Gastroesophageal sphincter (tissue), 3 donors: ENCODE measurements at regions not wholly inside any gene's neighbourhood (a gene's known extent, or its start where the extent isn't known, plus 50 kb on each side); places are given as distances from the start of the nearest gene placed in this dataset.

ENCODE experiments used
- POLR2A ChIP-seq, 2 donors: fragments of 450-650 bp; IDR thresholded peaks; one replicate each; pipeline ENCODE4 v1.6.1; 2017; ENCODE audit warnings: antibody characterized with exemption in 2 of 2, mild to moderate bottlenecking in 2 of 2, moderate library complexity in 1 of 2
- TF ChIP-seq, protein P1 (sequence below), 4 experiments: fragments of 200-600 bp in 2 of 4; fragments of 450-650 bp in 2 of 4; sonication (generic) in 1 of 4; IDR thresholded peaks; one replicate each; pipeline ENCODE4 v1.5.1; 2017 to 2019; ENCODE audit warnings: antibody characterized with exemption in 4 of 4, mild to moderate bottlenecking in 2 of 4, moderate library complexity in 2 of 4

DNA sequence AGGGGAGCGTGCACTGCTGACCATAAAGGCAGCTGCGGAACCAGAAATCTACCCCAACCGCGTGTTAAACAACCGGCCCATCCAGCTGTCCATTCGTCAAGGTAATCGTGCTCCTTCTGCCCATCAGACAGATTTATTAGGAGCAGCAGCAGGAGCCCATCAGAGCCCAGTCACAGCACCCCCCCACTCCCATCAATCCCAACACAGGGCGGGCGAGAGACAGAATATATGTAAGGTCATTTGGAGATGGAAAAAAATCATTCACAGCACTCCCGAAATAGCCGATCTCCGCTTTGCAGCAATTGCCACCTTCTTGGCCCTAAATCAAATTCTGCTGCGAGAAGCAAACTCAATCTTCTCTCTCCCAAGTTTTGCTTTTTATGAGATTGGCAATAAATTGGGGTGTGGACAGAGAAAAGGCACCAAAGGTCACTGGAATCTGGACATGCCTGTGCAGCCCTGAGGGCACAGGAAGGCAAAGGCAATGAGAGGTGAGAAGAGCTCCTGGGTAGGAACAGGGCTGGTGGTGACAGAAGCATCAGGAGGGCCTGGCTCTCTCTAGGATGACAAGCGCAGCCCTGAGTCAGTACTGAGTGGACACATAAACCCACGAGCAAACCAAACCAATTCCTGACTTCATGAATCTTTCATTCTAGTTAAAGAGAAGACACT, 145.0 kb upstream of the ZMIZ1 start:
- TF ChIP-seq, protein P1, sequence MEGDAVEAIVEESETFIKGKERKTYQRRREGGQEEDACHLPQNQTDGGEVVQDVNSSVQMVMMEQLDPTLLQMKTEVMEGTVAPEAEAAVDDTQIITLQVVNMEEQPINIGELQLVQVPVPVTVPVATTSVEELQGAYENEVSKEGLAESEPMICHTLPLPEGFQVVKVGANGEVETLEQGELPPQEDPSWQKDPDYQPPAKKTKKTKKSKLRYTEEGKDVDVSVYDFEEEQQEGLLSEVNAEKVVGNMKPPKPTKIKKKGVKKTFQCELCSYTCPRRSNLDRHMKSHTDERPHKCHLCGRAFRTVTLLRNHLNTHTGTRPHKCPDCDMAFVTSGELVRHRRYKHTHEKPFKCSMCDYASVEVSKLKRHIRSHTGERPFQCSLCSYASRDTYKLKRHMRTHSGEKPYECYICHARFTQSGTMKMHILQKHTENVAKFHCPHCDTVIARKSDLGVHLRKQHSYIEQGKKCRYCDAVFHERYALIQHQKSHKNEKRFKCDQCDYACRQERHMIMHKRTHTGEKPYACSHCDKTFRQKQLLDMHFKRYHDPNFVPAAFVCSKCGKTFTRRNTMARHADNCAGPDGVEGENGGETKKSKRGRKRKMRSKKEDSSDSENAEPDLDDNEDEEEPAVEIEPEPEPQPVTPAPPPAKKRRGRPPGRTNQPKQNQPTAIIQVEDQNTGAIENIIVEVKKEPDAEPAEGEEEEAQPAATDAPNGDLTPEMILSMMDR (IDR thresholded peaks at IDR 0.05): no peak
- no peak for TF ChIP-seq POLR2A (IDR thresholded peaks at IDR 0.05)
